HG03196 (cell line): ENCODE measurements at regions not wholly inside any gene's neighbourhood (a gene's known extent, or its start where the extent isn't known, plus 50 kb on each side); places are given as distances from the start of the nearest gene placed in this dataset.

Source experiments
- ATAC-seq: cut with Tn5 transposase; IDR thresholded peaks from one replicate; pipeline ENCODE4 v1.9.1; 2021; ENCODE audit not compliant: unreplicated experiment

DNA sequence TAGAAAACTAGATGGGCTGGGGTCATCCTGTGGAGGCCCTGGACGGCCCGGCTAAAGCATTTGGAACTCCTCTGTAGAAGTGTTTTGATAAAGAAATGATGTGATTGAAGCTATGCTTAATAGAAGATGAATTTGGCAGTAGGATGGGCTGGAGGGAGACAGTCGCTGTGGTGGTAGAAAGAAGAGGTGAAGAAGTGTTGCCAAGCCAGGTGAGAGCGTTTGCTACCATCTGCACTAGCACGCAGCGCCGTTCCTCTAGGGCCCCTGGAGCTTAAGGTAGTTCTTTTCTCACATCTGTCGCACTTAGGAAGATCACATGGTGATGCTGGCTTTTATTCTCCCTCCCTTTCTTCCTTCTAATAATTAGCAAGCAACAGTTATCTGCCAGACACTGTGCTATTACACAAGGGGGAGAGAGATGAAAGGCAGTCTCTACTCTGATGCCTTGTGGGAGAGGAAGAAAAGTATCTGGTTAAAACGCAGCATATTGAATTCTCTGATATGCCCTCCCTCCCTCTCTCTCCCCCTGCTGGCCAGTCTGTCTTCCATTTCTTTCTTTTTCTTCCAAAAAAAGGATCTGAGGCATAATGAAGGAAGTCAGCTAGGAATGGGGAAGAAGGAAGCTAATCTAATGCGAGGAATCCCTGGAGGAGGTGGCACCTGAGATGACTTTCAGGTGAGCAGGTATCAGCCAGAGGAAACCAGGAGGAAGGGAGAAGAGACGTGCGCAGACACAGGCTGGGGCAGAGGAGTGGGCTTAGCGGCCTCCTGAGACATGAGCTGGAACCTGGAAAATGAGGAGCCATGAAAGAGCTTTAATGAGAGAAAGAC, 162.3 kb upstream of the KLF14 start:
- ATAC-seq = no peak

DNA sequence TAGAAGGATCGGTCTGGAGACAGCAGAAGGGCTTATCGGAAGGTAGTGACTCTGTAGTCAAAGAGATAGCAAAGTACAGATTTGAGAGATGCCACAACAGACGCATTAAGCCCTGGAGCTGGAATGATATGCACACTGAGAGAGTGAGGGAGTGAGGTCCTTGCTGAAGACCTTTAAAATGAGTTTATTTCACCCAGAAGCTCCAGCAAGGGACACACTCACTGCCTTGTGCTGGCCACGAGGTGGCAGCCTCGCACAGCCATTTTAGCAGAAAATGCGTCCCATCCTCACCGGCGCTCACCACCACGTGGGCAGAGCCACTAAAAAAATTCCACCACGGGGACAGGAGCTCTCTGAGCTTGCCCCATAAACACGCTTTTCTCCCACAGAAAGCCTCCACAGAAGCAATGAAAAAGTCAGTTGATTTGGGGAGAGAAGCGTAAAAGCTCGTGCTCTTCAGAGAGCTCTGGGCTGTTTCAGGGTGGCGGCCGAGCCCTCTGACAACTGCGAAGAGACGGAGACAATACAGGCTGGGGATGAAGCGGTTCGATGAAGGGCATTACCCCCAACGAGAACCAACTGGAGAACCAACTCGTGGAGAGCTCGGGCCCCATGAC, 163.0 kb upstream of the KLF14 start:
- ATAC-seq = no peak

DNA sequence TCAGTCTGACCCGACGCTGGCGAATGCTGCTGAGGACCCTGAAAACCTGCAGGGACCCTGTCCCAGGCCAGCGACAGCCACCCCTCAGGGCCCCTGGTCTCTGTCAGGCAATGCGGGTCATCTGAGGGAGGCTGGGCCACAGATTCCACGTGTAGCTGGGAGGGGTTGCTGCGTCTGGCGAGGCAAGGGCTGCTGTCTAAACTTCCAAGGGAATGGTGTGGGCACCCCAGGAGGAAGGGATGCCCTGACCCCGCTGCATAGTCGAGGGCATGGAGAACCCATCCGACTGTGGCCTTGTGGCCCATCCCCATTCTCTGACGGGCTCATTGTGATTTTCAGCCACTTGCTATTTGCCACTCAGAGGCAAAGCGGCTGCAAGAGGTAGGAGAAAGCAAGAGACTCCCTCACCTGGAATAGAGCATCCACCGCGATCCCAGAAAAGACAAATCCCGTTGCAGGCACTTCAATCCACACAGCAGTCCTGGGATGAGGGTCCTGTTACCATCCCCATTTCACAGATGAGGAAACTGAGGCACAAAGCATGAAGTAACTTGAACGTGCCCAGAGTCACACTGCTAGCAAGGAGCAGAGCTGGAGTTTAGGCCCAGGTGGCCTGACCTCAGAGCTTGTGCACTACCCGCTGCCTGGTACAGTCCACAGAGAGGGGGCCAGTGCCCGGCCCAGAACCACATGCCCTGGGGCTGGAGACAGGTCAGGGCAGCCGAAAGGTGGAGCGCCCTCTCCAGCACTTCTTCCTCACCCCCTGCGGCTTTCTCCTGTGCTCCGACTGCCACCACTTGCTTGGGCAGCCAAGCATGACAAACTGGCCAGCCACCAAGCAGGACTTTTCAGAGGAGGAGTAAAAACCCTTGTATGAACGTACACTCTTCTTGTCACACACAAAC, 163.8 kb upstream of the KLF14 start:
- no peak for ATAC-seq

DNA sequence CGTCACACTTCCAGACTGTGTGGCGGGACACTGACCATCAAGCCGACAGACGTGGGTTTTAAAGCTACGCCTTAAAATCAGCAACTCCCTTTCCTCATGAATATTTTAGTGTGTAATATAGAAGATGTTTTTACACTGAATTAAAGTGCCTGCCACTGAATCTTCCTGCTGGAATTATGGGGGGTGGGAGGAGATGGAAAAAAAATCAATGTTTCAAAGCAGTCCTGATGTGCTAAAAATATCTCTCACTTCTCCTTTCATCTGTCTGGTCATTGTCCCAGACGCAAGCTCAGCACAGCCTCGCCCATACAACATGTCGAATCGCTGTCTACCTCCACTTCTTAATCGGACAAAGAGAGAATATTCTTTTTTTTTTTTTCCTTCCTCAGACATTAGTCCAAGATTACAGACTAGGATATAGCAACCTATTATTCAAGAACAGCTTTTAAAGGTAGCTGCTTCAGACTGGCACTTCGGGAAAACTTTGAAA, 165.1 kb upstream of the KLF14 start:
- ATAC-seq = no peak

DNA sequence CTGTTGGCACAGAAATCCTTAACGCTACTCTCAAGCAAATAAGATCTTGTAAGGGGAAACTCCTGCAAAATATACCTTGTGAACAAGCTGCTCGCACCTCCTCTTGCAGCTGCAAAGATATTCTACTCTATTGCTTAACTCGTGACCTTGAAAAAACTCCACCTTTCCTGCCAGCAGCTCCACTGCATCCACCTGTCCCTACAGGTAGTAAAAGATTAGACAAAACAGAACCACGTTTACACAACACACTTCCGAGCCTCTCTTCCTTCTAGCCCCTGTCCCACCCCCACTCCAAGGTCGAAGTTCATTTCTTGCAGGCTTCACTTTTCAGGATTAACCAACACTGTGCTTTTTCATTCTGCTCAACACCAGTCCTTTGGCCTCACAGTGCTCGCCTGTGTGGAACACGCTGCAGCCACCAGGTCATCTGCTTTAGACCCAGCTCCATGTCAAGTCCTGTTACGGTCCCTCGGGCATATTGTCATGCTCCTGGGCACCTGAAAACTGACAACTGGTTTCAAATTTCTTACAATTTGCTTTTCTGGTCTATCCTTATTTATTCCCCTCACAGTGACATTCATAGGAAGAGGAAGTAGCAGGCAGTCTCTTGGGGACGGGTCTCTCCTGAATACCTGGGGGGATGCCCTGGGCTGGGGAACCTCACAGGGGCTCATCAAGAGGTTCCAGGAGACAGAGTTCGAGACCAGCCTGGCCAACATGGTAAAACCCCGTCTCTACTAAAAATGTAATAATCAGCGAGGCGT, 165.8 kb upstream of the KLF14 start:
- no peak for ATAC-seq

DNA sequence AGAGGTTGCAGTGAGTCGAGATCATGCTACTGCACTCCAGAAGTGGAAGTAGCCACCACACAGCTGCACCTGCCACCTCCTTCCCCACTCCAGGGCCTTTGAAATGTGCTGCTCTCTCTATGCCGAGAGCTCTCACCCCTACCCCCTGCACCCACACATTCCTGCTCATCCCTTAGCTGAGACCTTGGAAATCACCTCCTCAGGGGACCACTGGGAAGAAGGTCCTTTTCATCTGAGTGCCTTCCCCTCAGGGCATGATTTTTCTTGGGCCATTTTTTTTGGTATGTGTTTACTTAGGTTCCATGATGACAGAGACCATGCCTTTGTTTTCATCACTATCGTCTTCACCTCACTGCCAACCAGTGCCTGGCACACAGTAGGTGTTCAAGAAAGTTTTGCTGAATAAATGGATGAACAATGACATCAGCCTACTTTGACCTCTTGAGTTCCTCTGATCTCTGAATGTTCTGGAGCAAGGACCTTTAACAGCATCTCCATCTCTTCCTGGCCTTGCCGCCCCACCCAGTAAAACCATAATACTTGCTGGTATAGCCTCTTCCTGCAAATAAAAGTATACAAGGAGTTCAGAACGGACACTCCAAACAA, 166.6 kb upstream of the KLF14 start:
- no peak for ATAC-seq

DNA sequence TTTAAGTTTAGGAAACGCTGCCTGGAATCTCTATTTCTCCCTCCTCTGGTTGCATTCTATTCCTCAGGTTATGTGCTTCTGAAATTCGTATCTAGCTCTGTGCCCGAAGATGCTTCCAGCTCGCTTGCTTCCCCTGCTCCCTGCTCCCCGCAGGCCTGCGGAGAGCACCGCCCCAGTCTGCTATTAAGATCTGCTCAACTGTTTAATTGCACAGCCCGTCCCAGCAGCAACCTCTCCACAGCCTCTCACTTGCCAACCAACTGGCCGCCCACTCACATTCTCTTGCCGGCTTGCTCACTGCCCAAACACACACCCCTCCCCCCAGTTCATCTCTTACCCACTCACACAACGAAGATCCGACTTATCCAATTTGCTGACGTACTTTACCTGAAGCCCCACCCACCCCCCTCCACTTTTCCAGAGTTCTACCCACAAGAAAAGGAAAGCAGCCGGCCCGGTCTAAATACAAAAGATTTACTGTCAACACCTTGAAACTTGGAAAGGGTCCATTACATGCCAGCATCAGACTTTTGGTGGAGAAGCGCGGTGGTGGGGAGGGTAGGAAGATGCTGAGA, 167.3 kb upstream of the KLF14 start:
- ATAC-seq = no peak

DNA sequence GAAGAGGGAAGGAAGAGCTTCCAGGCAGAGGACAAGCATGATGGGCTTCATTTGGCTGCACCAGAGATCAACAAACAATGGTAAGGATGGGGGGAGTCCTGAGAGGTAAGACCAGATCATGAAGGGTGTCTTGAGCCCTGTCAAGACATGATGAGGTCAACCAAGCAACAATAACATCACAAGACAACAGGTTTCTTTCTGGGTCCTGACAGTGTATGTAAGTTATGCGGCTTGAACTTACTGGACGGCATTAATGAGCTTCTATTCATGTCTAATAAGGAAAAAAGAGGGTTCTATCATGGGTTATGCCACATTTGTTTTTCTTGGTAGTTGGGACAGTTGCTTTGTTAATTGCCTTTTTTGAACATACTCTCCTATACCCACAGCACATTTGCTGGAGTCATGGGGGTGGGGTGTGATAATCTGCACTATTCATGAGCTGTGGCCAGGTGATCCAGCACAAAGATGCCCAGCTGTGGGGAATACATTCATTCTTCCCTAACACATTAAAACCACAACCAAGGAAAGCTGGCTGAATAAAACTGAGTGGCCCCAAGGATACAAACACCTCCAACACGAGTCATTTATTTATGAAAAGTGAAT, 168.8 kb upstream of the KLF14 start:
- ATAC-seq = no peak

DNA sequence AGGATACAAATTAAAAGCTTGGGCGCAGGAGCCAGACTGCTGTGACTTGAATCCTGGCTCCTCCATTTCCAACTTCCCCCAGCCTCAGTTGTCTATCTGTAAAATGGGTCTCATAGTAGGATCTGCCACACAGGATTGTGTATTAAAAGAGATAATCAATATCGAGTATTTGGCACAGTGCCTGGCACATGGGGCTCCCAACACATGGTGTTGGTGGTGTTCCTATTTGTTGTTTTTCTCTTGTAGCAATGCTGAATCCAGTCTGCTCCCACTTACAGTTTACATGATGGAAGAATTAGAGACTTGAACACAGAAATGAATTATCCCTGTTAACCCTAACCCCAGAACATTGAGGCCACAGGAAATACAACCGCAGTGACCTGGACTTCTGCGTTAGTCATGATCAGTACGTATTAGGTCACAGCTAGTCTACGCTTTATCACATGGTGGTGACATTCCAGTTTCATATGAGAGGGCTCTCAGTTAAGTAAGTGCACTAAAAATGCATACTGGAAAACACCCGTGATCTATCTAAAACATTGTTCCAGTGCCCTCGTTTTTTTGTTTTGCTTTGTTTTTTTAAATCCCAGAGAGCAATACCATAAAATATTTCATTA, 169.5 kb upstream of the KLF14 start:
- ATAC-seq = no peak

DNA sequence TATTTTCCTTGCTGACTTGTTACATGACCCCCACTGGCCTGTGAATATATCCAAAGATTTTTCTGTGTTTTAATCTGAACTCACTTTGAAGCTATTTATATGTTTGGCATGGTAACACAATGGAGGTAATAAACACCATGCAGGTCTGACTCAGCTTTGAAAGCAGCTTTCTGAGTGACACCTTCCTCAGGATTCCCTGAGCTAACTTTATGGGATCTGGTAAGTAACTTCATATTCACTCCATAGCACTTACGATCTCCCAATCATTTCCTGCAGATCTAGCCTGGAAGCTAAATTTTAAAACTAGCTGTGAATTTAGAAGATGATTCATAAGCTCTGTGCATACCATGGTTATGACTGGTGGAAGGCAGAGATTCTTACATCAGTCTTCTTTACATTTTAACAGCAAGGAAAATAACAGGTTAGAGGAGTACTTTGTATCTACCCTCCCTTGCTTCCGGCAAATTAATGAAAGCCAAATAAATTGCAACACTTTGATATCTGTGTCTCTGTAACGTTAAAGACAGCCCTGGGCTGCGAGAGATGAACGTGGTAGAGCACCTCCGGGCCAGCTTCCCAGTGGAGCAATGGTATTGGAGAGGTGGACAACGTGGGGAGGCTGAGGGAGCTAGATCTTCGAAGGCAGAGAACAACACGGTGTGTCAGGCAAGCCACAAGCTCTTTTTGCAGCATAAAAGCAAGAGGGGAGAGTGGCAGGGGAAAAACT, 170.2 kb upstream of the KLF14 start:
- ATAC-seq = no peak

DNA sequence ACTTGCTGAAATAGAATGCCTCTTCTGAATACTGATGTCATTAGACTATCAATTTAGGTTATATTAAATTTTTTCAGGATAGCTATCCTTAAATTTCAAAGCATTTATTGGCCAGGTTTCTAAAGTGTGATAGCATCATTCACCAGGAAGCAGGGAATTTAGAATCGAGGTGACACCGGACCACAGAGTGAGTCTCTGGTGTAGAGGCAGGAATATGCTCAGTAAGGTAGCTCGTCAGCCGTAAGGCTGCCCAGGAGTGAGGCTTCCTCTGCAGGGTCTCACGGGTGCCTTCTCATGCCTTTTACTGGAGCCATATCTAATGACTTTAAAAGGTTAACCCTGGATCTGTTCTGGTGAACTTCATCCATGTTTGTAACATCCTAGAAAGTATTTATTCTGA, 170.8 kb upstream of the KLF14 start:
- no peak for ATAC-seq

DNA sequence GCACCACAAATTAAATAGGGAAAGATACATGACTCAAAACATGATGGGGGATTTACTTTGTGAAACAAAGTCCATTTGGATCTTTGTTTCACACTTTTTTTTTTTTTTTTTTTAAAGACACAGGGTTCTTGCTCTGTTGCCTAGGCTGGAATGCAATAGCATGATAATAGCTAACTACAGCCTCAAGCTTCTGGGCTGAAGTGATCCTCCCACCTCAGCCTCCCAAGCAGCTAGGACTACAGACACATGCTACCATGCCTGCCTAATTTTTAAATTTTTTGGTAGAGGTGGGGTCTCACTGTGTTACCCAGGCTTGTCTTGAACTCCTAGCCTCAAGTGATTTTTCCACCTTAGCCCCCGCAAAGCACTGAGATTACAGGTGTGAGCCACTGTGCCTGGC, 172.6 kb upstream of the KLF14 start:
- no peak for ATAC-seq

DNA sequence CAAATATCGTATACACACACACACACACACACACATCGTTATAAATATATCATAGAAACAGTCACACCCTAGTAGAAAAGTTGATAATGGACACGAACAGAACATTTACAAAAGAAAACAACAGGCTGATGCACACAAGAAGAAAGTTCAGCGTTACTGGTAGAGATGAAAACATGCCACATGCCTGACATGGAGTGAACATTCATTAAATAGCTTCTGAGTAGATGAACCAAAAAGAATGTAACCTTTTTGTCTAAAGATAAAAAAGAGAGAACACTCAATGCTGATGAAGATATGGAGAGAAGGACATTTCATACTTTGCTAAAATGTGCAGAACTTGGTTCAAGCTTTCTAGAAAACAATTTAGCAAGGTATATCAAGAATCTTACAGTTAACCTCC, 173.4 kb upstream of the KLF14 start:
- no peak for ATAC-seq

DNA sequence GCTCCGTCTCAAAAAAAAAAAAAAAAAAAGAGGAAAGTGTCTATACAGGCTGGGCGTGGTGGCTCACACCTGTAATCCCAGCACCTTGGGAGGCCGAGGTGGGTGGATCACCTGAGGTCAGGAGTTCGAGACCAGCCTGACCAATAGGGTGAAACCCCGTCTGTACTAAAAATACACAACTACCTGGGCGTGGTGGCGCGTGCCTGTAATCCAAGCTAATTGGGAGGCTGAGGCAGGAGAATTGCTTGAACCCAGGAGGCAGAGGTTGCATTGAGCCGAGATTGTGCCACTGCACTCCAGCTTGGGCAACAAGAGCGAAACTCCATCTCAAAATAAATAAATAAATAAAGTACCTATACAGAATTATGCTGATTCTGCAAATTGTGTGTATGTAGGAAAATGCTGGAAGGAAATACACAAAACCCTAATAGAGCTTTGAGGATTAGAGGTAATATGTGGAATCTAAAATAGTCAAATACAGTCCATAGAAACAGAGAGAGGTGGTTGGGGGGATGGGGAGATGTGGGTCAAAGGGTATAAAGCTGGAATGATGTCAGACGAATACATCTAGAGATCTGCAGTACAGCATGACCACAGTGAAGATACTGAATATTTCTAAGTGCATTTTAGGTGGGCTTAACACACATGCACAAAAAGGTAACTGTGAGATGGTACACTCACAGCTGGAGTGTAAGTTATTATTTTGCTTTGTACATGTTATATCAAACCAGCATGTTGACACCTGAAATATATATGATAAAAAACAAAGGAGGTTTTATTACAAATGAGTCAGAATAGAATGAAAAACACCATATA, 174.5 kb upstream of the KLF14 start:
- ATAC-seq = no peak

DNA sequence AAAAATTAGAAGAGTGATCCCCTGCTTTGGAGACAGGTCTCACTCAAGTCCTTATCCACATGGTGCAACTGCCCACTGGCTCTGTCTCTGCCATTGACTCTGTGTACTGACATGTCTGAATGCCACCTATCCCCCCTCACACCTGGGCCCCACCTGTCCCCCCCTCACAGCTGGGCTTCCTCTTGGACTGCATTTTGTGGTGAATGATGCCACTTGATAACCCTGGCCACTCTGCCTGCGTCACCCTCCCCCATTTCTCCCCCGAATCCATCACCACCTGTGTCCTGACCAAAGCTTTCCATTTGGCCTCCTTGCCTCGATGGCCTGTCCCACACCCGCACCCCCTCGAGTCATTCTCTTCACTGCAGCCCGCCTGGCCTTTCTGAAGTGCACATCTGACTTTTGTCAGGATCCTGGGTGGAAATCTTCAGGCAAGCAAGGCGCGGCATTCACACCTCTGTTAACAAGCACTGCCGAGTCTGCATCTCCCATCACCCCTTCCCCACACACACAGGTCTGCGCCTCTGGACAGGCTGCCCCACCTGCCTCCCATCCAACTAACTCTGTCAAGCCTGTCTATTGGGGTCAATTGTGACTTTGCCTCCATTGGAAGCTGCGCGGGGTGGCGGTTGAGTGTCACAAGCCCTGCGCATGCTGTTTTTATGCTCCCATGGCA, 175.3 kb upstream of the KLF14 start:
- ATAC-seq = no peak

DNA sequence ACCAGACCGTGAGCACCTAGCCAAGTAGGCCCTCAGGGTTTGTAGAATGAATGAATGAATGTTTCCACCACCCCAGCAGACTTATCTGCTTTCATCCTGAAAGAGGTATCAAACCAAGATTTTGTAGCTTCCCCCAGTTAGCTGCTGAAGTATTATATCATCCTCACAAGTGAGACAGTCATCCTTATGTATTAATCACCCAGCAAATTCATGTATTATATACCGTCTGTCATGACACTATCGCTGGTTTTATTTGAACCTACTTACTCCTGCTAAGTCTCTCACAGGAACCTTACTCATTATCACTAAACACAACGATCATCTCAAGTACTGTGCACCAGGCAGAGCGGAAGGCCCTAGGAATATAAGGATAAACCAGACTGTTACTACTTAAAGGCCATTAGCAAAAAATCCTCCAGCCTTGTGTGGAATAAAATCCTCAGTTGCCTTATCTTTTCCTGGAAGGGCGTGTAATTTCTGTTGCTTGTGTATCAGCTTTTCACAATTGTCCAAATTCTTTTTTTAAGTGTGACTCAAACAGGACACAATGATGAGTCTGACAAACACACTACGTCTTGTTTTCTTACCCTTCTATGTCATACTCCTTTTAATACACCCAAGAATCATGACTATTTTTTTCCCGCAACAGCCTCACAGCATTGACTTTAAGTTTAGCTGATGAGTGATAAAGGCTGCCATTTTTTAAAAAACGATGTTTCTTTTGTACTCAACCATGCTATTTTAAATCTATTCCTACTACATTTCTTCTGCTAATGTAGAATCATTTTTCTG, 176.1 kb upstream of the KLF14 start:
- no peak for ATAC-seq
